NCI-H1105 treated with DMSO at 0.1 percent for 48 hours (cell line): ENCODE measurements at regions not wholly inside any gene's neighbourhood (a gene's known extent, or its start where the extent isn't known, plus 50 kb on each side); places are given as distances from the start of the nearest gene placed in this dataset.
"Not testable (repeated sequence)": the region's sequence is repeated elsewhere in the genome, so short reads cannot be mapped to it uniquely, and the experiment has no call there.

Experiments
- DNase-seq: peaks from one replicate; lab custom pipeline; 2025; lab: John Stamatoyannopoulos, UW

GRCh38 chr6:164694386-164694785 is 615.0 kb downstream of the C6orf118 start:
- no peak for DNase-seq

GRCh38 chr6:164693944-164694343 is 615.5 kb downstream of the C6orf118 start:
- DNase-seq: peak; percentile 34

GRCh38 chr6:164692772-164693510 is 616.5 kb downstream of the C6orf118 start:
- DNase-seq: peak; percentile 57

GRCh38 chr6:164690702-164691500 is 618.5 kb downstream of the C6orf118 start:
- no peak for DNase-seq

GRCh38 chr6:164690241-164690640 is 619.2 kb downstream of the C6orf118 start:
- no peak for DNase-seq

GRCh38 chr6:164665328-164665727 is 644.1 kb downstream of the C6orf118 start:
- DNase-seq: no peak

GRCh38 chr6:164663634-164664033 is 645.8 kb downstream of the C6orf118 start:
- no peak for DNase-seq

GRCh38 chr6:164661716-164662115 is 647.7 kb downstream of the C6orf118 start:
- DNase-seq: no peak

- no peak for DNase-seq
These were observed 648.6 kb downstream of the C6orf118 start for GRCh38 chr6:164660781-164661180.

- DNase-seq: no peak
These were observed 668.4 kb downstream of the C6orf118 start for GRCh38 chr6:164640956-164641355.

- no peak for DNase-seq
These were observed 681.0 kb downstream of the C6orf118 start for GRCh38 chr6:164628302-164628931.

GRCh38 chr6:164616917-164617524 is 692.4 kb downstream of the C6orf118 start:
- DNase-seq: no peak

GRCh38 chr6:164612751-164613150 is 696.7 kb downstream of the C6orf118 start:
- no peak for DNase-seq

- DNase-seq: not testable (repeated sequence)
These were observed 698.5 kb downstream of the C6orf118 start for GRCh38 chr6:164610859-164611258.

- not testable (repeated sequence) for DNase-seq
These were observed 707.0 kb downstream of the C6orf118 start for GRCh38 chr6:164602415-164602814.

- DNase-seq: no peak
These were observed 727.8 kb downstream of the C6orf118 start for GRCh38 chr6:164581563-164581962.

- DNase-seq: no peak
These were observed 730.4 kb downstream of the C6orf118 start for GRCh38 chr6:164579035-164579434.

- DNase-seq: no peak
These were observed 730.8 kb downstream of the C6orf118 start for GRCh38 chr6:164578616-164579015.

GRCh38 chr6:164570801-164571200 is 738.6 kb downstream of the C6orf118 start:
- DNase-seq: no peak

GRCh38 chr6:164569509-164569908 is 739.9 kb downstream of the C6orf118 start:
- no peak for DNase-seq

GRCh38 chr6:164563924-164564323 is 745.5 kb downstream of the C6orf118 start:
- no peak for DNase-seq

GRCh38 chr6:164561656-164562055 is 747.7 kb downstream of the C6orf118 start:
- no peak for DNase-seq
